NCI-H187 treated with DMSO at 0.1 percent for 48 hours (cell line): ENCODE measurements at regions not wholly inside any gene's neighbourhood (a gene's known extent, or its start where the extent isn't known, plus 50 kb on each side); places are given as distances from the start of the nearest gene placed in this dataset.

Experiments
- DNase-seq: peaks from one replicate; lab custom pipeline; 2025; lab: John Stamatoyannopoulos, UW

DNA sequence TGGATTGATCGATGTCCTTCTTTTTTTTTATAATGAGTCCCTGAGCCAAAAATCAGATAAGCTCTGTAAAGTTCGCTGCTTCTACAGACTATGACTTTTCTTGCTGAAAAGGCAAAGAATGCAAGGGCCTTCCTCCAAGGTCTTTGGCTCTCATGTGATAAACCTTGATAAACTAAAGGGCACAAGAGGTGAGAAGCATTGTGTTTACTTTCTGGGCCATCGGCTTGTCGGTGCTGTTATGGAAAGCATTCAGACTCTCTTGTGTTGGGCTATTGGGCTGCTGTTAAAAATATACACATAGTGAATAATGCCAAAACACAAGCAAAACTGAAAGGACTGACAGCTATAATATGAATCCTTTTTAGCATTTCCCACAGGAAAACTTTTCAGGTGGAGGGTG, 472.4 kb upstream of the SPHKAP start:
- DNase-seq, result no peak

- DNase-seq, result no peak
These were observed 470.9 kb upstream of the SPHKAP start for GRCh38 chr2:228652366-228652765.

DNA sequence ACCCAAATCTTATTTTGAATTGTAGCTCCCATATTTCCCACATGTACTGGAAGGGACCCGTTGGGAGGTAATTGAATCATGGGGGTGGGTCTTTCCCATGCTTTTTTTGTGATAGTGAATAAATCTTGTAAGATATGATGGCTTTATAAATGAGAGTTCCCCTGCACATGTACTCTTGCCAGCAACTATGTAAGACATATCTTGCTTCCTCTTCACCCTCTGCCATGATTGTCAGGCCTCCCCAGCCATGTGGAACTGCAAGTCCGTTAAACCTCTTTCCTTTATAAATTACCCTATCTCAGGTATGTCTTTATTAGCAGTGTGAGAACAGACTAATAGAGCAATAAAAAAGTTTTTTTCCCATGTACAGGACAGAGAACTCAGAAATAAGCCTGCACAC, 468.4 kb upstream of the SPHKAP start:
- DNase-seq, result no peak

DNA sequence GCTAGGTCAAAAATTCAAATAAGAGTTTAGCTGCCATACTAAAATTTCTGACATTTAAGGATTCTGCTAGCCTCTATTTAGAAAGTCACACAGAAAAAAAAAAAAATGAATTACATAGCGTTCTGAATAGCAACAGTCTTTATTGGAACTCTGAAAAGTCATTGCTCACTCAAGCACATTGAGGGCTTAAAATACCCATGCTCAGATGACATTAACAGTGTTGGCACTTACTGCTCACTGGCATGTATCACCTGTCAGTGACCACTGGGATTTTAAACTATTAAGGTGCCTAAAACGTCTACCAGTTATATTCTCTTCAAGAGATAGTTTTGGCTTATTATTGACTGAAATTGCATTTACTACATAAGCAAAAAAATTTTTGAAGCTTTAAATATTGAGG, 468.0 kb upstream of the SPHKAP start:
- DNase-seq, result no peak

DNA sequence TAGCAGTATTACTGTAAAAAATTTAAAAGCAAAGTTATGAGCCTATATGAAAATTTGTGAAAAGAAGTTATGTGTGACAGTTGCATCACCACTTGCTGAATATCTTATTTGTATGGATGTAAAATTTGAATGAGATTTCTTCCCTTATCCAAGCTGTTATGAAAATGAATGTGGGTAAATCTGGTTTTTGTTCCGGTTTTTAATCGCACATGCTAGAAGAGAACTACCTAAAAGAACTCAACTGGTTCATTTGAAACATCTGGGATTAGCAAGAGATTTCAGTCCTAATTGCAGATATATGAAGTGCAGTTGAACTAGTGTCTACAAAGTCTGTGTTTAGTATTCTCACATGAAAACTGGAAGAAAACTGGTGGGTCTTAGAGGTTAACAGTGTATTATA, 467.1 kb upstream of the SPHKAP start:
- no peak for DNase-seq

DNA sequence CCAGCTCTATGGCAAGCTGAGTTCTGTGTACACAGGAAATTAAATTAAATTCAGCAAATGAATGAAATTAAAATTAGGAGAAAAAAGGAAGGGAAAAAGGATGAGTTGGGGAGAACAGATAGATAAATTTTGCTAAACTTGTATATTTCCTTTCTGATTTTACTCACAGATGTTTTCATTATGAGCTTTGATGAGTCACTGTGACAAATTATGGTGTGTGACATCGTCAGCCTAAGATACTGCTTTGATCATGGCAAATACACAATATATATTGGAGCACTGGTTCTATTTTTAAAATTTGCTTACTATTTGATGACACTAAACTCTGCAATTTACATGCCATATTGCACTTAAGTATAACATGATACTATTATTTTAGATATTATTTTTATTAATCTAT, 464.6 kb upstream of the SPHKAP start:
- no peak for DNase-seq

- no peak for DNase-seq
These were observed 462.7 kb upstream of the SPHKAP start for GRCh38 chr2:228644199-228644598.

DNA sequence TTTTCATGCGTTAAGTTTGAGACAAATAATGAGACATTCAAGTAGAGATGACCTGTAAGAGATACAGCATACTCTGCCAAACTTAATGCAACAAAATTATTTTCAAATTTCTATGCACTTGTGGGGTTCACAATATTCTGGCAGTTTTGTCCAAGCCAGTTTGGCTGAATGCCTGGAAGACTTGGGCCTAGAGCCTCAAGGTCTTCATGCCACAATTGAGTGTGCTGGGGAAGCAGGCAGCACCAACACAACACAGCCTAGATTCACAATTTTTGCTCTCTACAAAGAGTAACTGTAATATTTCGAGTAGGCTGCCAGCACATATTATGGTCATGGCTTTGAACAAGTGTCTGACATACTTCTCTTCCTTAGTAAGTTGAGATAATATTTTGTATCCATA, 461.4 kb upstream of the SPHKAP start:
- DNase-seq, result no peak

DNA sequence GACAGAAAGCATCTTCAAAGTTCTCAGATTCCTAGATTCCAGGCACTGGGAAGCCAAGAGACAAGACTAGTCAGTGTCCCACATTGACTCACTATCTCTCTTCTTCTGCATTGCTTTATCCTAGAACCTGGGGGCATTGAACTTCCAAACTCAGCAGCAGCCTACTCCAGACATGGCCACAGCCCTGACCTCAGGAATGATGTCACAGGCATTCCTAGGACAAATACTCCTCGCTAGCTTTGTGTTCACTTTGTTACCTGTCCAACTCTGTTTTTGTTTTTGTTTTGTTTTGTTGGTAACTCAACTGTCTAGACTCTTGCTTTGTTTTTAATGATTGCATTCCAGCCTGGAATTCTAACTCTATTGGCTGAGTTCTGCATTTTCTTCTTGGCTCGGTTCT, 449.3 kb upstream of the SPHKAP start:
- no peak for DNase-seq

GRCh38 chr2:228629251-228629650, 447.8 kb upstream of the SPHKAP start:
- DNase-seq, result no peak

GRCh38 chr2:228628682-228629081, 447.2 kb upstream of the SPHKAP start:
- no peak for DNase-seq

GRCh38 chr2:228627510-228627909, 446.0 kb upstream of the SPHKAP start:
- no peak for DNase-seq

GRCh38 chr2:228625481-228625880, 444.0 kb upstream of the SPHKAP start:
- DNase-seq, result no peak

DNA sequence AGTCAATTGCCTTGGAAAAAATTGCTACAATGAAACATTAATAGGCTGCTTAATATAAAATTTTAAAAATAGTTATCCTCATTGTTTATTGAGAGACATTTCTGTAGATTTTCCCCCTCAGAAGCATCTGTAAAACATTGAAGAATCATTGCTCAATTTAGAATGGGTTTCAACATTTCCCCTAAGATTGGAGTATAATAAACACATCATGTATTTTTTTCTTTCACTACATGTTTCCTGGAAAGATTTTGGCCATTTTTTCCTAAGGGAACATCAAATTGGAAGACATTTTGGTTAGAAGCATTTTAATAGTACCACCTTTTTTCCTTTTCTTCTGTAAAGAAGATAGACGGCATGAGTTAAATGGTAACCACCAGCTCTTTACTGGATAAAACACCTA, 443.2 kb upstream of the SPHKAP start:
- DNase-seq, result no peak

DNA sequence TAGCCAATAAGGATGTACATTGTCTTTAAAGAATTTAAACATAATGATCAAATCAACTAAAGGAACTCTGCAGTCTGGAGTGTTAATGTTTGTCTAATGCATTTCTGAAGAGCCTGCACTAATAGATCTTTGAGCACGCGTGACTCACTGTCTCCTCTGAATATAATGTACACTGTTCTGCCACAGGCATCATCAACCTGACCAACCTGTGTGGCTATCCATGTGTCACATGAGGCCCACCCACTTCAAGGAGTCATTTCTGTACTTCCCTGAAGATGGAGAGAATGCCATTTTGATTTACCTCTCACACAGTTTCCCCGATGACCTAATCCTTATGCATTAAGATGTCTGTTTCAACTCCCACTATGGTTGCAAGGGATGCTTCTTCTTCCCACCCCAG, 434.0 kb upstream of the SPHKAP start:
- DNase-seq, result no peak

DNA sequence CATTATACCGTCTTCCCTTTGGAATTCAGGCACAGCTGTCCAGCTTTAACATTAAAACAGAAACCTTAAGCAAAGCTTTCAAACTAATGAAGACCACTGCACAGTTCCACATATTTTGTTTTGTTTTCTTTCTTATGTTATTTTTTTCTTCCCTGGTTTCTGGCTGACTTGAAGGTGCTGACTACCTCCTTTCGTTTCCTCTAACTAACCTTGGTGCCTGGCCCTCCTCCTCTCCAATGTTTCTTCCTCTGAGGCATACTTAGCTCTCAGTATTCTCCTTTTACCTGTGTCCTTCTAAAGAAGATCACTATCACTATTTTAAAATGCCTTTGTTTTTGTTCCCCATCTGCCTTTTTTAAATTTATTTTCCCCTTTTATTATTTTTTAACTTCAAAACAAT, 433.3 kb upstream of the SPHKAP start:
- DNase-seq, result no peak

- no peak for DNase-seq
These were observed 431.8 kb upstream of the SPHKAP start for GRCh38 chr2:228613133-228613850.

DNA sequence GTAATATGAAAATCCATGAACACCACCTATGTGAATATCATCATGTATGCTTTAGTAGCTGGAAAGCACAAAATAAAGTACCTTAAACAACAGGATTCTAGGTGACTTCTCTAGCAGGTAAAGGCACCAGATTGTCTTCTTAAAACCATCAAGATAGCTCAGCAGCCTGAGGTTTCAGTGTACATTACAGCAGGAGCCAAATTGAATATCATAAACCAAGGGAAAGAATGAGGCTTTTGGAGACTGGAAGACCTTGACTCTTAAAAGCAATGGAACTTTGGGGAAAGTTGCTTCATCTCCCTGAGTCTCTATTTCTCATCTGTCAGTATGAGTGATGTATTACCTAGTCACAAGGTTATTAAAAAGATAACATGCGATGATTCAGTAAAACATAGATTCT, 429.7 kb upstream of the SPHKAP start:
- no peak for DNase-seq

DNA sequence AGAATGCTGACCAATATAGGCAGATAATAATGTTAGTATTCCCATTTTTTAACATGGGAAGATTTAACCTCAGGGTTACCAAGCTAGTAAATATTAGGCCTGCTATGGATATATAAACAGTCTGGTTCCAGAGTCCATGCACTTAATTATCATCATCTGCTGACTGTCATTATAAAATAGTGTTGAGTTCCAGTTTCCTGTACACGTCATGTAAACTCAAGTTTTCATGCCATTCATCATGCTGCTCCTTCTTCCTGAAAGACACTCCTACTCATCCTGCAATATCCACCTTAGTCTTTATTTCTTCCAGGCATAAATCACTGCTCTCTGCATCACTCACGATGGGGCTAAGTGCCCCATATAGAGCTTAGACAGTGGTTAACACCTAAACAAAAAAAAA, 420.8 kb upstream of the SPHKAP start:
- DNase-seq, result no peak

DNA sequence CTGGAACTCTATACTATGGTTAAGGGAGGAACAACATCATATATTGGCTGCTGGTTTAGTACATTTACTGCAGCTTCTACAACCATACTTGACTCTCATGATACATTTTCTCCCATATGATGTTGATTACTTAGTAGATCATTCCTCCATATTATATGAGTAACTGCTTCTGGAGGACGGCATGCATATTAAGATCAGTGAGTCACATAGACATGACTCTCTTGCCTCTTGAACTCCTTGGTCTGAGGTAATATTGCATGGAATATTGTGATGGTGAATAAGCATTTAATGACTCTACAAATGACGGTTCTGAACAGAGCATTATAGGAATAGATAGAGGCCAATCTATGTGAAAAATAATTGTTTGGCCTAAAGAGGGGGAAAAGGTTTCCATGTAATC, 418.8 kb upstream of the SPHKAP start:
- DNase-seq, result no peak

GRCh38 chr2:228599781-228600180, 418.3 kb upstream of the SPHKAP start:
- no peak for DNase-seq

DNA sequence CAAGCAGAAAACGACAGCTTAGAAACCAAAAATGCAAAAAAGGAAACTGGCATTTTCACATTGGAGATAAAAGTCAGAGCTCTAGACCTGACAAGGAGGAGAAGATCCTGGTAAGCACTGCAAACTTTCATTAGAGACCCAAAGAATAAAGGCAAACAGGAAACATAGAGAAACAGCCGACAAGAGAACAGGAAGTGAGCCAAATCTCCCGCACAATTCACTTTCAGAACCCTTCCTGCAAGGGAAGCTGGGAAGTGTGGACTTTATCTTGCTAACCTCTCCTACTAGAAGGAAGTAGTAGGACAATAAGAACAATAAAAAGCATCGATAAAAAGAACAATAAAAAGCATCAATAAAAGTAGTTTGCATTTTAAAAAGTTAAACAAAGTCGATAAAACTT, 417.8 kb upstream of the SPHKAP start:
- DNase-seq, result no peak

DNA sequence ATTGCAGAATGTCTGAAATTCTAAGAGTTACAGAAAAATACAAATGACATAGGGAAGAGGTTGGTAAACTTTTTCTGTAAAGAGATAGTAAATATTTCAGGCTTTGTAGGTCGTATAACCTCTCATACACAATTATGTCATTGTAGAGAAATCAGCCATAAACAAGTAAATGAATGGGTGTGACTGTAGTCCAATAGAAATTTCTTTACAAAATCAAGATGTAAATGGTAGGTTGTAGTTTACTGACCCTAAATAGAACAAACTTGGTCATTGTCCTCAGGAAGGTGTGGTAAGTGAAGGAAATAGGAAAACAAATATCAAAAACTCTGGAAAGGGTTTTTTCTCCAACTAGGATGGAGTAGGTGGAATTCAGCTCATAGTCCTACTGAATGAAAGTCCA, 415.5 kb upstream of the SPHKAP start:
- no peak for DNase-seq

DNA sequence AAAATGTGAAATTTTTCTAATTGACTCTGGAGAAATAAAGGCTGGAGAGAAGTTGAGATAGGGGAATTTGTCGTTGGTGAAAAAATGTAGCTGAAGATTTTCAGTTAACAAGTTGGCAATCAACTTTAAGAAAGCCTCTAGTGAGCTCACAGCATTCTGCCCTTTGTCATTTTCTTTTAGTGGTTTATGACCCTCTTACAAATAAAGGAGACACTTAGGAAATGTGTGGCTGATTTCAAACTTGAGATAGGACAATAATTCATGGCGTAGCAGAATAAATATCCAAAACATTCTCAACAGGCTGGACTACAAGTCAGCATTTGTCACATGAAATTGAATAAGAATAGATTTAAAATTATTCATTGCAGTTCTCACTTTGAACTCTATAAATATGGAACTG, 412.5 kb upstream of the SPHKAP start:
- no peak for DNase-seq

DNA sequence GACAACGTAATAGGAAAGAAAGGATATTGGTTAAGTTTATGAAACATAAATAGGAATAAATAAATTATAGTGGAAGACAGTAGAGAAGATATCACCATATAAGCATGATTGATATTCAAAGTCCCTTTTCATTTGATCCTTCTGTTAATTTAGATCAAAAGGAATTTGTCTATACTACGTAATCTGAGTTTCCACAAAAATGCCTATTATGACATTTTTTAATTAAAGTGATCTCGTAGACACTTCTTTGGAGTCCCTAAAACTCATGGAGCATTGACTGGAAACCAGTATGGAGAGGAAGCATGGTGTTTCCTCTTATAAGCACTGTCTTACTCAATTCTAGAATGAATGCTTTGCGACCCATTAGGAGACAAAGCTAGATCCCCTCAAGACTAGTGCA, 411.4 kb upstream of the SPHKAP start:
- no peak for DNase-seq
